Tibial nerve (tissue), 4 donors: ENCODE measurements at regions not wholly inside any gene's neighbourhood (a gene's known extent, or its start where the extent isn't known, plus 50 kb on each side); places are given as distances from the start of the nearest gene placed in this dataset.

Source experiments
- DNase-seq, 2 donors: peaks; one replicate each; pipeline ENCODE4 v3.0.0-alpha.2; 2019; ENCODE audit warnings: low spot score in 2 of 2
- H3K27ac ChIP-seq, 4 donors: fragments of 200-600 bp; sonication (generic) in 3 of 4; one replicate each; pipeline ENCODE4 v1.5.1; 2017 to 2019; ENCODE audit warnings: mild to moderate bottlenecking in 1 of 4
- H3K27me3 ChIP-seq, 2 donors: fragments of 200-600 bp; sonication (generic) in 1 of 2; one replicate each; pipeline versions ENCODE4 v1.5.1 to v1.6.0; 2017 to 2019
- H3K36me3 ChIP-seq, 3 donors: fragments of 200-600 bp; sonication (generic); one replicate each; pipeline ENCODE4 v1.5.1; 2018 to 2019
- H3K4me1 ChIP-seq, 4 donors: fragments of 200-600 bp; sonication (generic) in 3 of 4; one replicate each; pipeline ENCODE4 v1.5.1; 2017 to 2019
- H3K4me3 ChIP-seq, 4 donors: fragments of 200-600 bp; sonication (generic) in 3 of 4; one replicate each; pipeline ENCODE4 v1.5.1; 2017 to 2019; ENCODE audit warnings: mild to moderate bottlenecking in 1 of 4, moderate library complexity in 1 of 4
- H3K9me3 ChIP-seq, 4 donors: fragments of 200-600 bp; sonication (generic) in 3 of 4; one replicate each; pipeline ENCODE4 v1.5.1; 2017 to 2019
- EP300 ChIP-seq, 2 donors: sonication (generic); formaldehyde crosslinking; IDR thresholded peaks; one replicate each; pipeline ENCODE4 v1.6.1; 2017; ENCODE audit warnings: antibody characterized with exemption in 2 of 2, mild to moderate bottlenecking in 1 of 2
- POLR2A ChIP-seq, 2 donors: fragments of 450-650 bp; IDR thresholded peaks; one replicate each; pipeline ENCODE4 v1.6.1; 2017; ENCODE audit warnings: antibody characterized with exemption in 2 of 2, mild to moderate bottlenecking in 2 of 2, moderate library complexity in 2 of 2
- whole genome bisulfite sequencing, 2 donors: methylation state at CpG; one replicate each; pipeline ENCODE4 v1.1.5; 2018; 5-methylcytosine and 5-hydroxymethylcytosine counted together
- TF ChIP-seq, protein P1 (sequence below), 5 experiments: fragments of 200-600 bp in 3 of 5; fragments of 450-650 bp in 2 of 5; sonication (generic) in 3 of 5; IDR thresholded peaks; one replicate each; pipeline ENCODE4 v1.5.1; 2016 to 2019; ENCODE audit warnings: antibody characterized with exemption in 5 of 5, mild to moderate bottlenecking in 3 of 5, moderate library complexity in 2 of 5

DNA sequence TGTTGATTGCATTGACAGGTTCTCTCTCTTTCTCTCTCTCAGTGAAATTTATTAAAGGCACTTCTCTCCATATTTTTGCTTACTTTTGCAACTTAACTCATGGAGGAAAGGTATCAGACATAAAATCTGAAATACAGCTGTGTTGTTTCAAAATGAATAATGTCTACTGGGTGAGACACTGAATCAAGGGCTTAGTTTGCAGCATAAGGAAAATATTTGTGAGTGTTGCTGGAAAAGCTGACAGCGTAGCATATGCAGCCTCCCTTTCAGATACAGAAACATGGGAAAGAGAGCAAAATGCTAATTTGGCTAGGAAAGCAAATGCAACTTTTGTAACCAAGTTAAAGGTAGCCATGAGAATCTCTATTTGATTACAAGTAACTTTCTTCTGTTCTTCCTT, 81.5 kb upstream of the COL3A1 start:
- no peak for TF ChIP-seq POLR2A (IDR thresholded peaks at IDR 0.05)
- no peak for TF ChIP-seq EP300 (IDR thresholded peaks at IDR 0.05)
- TF ChIP-seq, protein P1, sequence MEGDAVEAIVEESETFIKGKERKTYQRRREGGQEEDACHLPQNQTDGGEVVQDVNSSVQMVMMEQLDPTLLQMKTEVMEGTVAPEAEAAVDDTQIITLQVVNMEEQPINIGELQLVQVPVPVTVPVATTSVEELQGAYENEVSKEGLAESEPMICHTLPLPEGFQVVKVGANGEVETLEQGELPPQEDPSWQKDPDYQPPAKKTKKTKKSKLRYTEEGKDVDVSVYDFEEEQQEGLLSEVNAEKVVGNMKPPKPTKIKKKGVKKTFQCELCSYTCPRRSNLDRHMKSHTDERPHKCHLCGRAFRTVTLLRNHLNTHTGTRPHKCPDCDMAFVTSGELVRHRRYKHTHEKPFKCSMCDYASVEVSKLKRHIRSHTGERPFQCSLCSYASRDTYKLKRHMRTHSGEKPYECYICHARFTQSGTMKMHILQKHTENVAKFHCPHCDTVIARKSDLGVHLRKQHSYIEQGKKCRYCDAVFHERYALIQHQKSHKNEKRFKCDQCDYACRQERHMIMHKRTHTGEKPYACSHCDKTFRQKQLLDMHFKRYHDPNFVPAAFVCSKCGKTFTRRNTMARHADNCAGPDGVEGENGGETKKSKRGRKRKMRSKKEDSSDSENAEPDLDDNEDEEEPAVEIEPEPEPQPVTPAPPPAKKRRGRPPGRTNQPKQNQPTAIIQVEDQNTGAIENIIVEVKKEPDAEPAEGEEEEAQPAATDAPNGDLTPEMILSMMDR (IDR thresholded peaks at IDR 0.05): no peak
- 18 to 22% methylated on average over 1 of the region's 1 CpG for WGBS, 2 donors

GRCh38 chr2:188893972-188894371, 80.2 kb upstream of the COL3A1 start:
- H3K4me3 ChIP-seq: no peak overlapping the region
- TF ChIP-seq POLR2A (IDR thresholded peaks at IDR 0.05) (no peak), EP300 (IDR thresholded peaks at IDR 0.05) (no peak)
- TF ChIP-seq, protein P1 (IDR thresholded peaks at IDR 0.05): no peak
- DNase-seq: no peak
- H3K27me3 ChIP-seq: no peaks in the 10 kb centered on the region
- peaks cover 0 to 45% (median 5%) of the 10 kb centered on the region in 4 donors for H3K4me1 ChIP-seq
- H3K9me3 ChIP-seq: peaks cover 0 to 8% (median 2%) of the 10 kb centered on the region in 4 donors
- no peak overlapping the region for H3K27ac ChIP-seq
- WGBS, 2 donors: 11 to 18% methylated on average over 2 of the region's 2 CpGs
- no peaks in the 10 kb centered on the region for H3K36me3 ChIP-seq

More for the DNA sequence above, 81.5 kb upstream of the COL3A1 start:
- peaks cover 0 to 39% (median 2%) of the 10 kb centered on the region in 4 donors for H3K4me1 ChIP-seq
- H3K9me3 ChIP-seq: peaks cover 0 to 13% (median 2%) of the 10 kb centered on the region in 4 donors
- H3K27ac ChIP-seq: no peak overlapping the region
- no peak overlapping the region for H3K4me3 ChIP-seq
- H3K36me3 ChIP-seq: no peaks in the 10 kb centered on the region
- no peak for DNase-seq
- no peaks in the 10 kb centered on the region for H3K27me3 ChIP-seq

- Histone ChIP-seq H3K27me3 (no peaks in the 10 kb centered on the region), H3K27ac (no peak overlapping the region), H3K4me1 (peaks cover 0 to 45% (median 5%) of the 10 kb centered on the region in 4 donors), H3K9me3 (peaks cover 0 to 4% (median 2%) of the 10 kb centered on the region in 4 donors), H3K36me3 (no peaks in the 10 kb centered on the region), H3K4me3 (no peak overlapping the region)
- TF ChIP-seq, protein P1 (IDR thresholded peaks at IDR 0.05): no peak
- TF ChIP-seq EP300 (IDR thresholded peaks at IDR 0.05) (no peak), POLR2A (IDR thresholded peaks at IDR 0.05) (no peak)
- DNase-seq: no peak
These were observed 79.2 kb upstream of the COL3A1 start for GRCh38 chr2:188894979-188895378.

DNA sequence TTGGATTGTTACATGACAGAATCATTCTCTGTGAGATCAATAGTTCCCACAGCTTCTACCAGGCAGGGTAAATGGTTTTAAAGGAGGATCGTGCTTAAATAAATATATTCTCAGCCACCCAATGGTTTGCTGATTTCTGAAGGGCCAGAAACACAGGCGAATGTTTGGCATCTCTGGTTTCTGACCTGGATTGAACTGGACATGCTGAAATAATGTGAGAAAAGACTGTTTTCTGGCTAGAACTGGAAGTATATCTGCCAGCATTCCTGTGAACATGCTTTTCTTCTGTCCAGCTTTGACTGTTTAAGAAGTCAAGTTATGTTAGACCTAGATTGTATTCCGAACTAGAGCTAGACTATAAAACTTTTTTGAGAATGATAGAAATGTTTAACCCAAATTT, 77.1 kb upstream of the COL3A1 start:
- H3K27me3 ChIP-seq: no peaks in the 10 kb centered on the region
- H3K4me1 ChIP-seq: peaks cover 0 to 44% (median 5%) of the 10 kb centered on the region in 4 donors
- TF ChIP-seq POLR2A (IDR thresholded peaks at IDR 0.05) (no peak), EP300 (IDR thresholded peaks at IDR 0.05) (peak in 1 of 2 donors; percentile 50)
- TF ChIP-seq, protein P1 (IDR thresholded peaks at IDR 0.05): no peak
- H3K9me3 ChIP-seq: no peaks in the 10 kb centered on the region
- peak overlapping the region; percentile 37 to 79 (median 58) for H3K27ac ChIP-seq
- H3K4me3 ChIP-seq: no peak overlapping the region
- no peaks in the 10 kb centered on the region for H3K36me3 ChIP-seq
- WGBS, 2 donors: 15 to 20% methylated on average over 3 of the region's 3 CpGs
- DNase-seq: peak in 1 of 2 donors; percentile 35

DNA sequence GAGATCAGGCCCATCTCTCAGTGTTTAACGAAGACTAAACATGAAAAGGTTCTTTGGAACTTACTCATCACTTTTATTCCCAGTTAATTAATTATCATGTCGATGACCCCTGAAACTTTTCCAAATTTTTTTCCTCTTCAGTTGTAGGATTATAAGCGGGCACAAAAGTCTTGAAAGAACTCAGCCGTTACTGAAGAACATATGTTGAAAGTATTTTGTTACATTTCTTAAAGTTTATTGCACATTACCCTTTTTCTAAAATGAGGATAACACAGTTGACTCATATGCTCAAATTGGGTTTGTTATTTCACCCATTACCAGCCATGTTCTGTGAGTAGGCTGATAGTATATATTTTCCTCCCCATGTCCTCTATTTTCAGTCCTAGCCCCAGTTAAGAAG, 75.9 kb upstream of the COL3A1 start:
- Histone ChIP-seq H3K4me1 (peaks cover 0 to 37% (median 5%) of the 10 kb centered on the region in 4 donors), H3K4me3 (no peak overlapping the region), H3K36me3 (no peaks in the 10 kb centered on the region), H3K27me3 (no peaks in the 10 kb centered on the region), H3K27ac (peak overlapping the region; percentile 37 to 79 (median 58)), H3K9me3 (no peaks in the 10 kb centered on the region)
- TF ChIP-seq POLR2A (IDR thresholded peaks at IDR 0.05) (no peak), EP300 (IDR thresholded peaks at IDR 0.05) (no peak)
- TF ChIP-seq, protein P1 (IDR thresholded peaks at IDR 0.05): no peak
- WGBS, 2 donors: 55 to 58% methylated on average over 4 of the region's 4 CpGs
- DNase-seq: no peak
